ENCODE measurements at regions not wholly inside any gene's neighbourhood (a gene's known extent, or its start where the extent isn't known, plus 50 kb on each side); places are given as distances from the start of the nearest gene placed in this dataset.

DNA sequence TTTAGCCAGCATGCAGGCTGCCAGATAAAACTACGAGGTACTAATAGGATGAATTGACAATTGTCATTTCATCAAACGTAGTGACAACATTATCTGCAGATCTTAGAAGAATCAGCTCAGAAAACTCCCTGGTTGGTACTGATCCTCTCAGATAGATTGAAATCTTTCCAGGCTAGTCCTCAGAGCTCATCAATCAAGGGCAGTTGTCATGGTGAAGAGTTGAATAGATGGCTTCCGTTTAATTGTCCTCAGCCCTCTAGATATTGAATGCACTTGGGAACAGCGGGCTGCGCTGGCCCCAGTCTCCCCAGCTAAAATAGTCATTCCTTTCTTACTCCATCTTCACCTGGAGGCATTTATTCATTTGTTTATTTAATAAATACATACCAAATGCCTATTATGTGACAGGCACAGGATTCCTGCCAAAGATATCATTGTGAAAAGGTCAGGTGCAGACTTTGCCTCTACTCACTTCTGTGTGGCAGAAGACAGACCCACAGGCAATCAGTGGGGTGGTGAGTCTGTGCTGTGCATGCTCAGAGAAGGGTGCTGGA, 1081.6 kb downstream of the TYW1 start:
- Histone ChIP-seq H3F3A (replicated peaks; ENCODE audit: low read depth) (no peaks in the 10 kb centered on the region), H2AFZ (no peak overlapping the region), H4K20me1 (replicated peaks; ENCODE audit: insufficient read depth) (no peaks in the 10 kb centered on the region), H3K79me2 (replicated peaks; ENCODE audit: insufficient read depth) (no peaks in the 10 kb centered on the region), H3K4me2 (no peak overlapping the region), H3K27me3 (ENCODE audit: insufficient read depth) (no peaks in the 10 kb centered on the region), H3K27ac (ENCODE audit: low read depth) (no peak overlapping the region), H3K4me3 (no peak overlapping the region), H3K9me2 (ENCODE audit: insufficient read depth) (no peaks in the 10 kb centered on the region), H3K4me1 (ENCODE audit: insufficient read depth) (no peaks in the 10 kb centered on the region), H3K36me3 (ENCODE audit: insufficient read depth) (no peaks in the 10 kb centered on the region; the same call in 1 of the 2 replicates)
- H3K36me3 Mint-ChIP-seq (ENCODE audit: low read depth), result peaks cover 44% of the 10 kb centered on the region
- DNase-seq (ENCODE audit: low spot score) (no peak), ATAC-seq (no peak)
- H3K27ac Mint-ChIP-seq, result no peak overlapping the region
- peaks cover 97% of the 10 kb centered on the region for H3K9me3 Mint-ChIP-seq
- H3K27me3 Mint-ChIP-seq (ENCODE audit: insufficient read depth, low read depth, poor library complexity), result peaks cover 6% of the 10 kb centered on the region
- no peak overlapping the region for H3K4me3 Mint-ChIP-seq
- no peak for TF ChIP-seq ZNF331 (CRISPR knock-in tag; IDR thresholded peaks at IDR 0.05; ENCODE audit: low read depth)
- no peak for TF ChIP-seq POLR2AphosphoS5 (IDR thresholded peaks at IDR 0.05; ENCODE audit: low read depth)
- TF ChIP-seq, protein P1, sequence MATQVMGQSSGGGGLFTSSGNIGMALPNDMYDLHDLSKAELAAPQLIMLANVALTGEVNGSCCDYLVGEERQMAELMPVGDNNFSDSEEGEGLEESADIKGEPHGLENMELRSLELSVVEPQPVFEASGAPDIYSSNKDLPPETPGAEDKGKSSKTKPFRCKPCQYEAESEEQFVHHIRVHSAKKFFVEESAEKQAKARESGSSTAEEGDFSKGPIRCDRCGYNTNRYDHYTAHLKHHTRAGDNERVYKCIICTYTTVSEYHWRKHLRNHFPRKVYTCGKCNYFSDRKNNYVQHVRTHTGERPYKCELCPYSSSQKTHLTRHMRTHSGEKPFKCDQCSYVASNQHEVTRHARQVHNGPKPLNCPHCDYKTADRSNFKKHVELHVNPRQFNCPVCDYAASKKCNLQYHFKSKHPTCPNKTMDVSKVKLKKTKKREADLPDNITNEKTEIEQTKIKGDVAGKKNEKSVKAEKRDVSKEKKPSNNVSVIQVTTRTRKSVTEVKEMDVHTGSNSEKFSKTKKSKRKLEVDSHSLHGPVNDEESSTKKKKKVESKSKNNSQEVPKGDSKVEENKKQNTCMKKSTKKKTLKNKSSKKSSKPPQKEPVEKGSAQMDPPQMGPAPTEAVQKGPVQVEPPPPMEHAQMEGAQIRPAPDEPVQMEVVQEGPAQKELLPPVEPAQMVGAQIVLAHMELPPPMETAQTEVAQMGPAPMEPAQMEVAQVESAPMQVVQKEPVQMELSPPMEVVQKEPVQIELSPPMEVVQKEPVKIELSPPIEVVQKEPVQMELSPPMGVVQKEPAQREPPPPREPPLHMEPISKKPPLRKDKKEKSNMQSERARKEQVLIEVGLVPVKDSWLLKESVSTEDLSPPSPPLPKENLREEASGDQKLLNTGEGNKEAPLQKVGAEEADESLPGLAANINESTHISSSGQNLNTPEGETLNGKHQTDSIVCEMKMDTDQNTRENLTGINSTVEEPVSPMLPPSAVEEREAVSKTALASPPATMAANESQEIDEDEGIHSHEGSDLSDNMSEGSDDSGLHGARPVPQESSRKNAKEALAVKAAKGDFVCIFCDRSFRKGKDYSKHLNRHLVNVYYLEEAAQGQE (IDR thresholded peaks at IDR 0.05; ENCODE audit: unreplicated experiment), result no peak
- TF ChIP-seq, protein P2, sequence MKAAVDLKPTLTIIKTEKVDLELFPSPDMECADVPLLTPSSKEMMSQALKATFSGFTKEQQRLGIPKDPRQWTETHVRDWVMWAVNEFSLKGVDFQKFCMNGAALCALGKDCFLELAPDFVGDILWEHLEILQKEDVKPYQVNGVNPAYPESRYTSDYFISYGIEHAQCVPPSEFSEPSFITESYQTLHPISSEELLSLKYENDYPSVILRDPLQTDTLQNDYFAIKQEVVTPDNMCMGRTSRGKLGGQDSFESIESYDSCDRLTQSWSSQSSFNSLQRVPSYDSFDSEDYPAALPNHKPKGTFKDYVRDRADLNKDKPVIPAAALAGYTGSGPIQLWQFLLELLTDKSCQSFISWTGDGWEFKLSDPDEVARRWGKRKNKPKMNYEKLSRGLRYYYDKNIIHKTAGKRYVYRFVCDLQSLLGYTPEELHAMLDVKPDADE (IDR thresholded peaks at IDR 0.05), result no peak
- TF ChIP-seq EZH2 (IDR thresholded peaks at IDR 0.05; ENCODE audit: low read depth, unreplicated experiment), result no peak
- TF ChIP-seq JUNB (IDR thresholded peaks at IDR 0.05; ENCODE audit: unreplicated experiment), result no peak
- TF ChIP-seq CREB1 (CRISPR knock-in tag; IDR thresholded peaks at IDR 0.05; ENCODE audit: low read depth), result no peak
- no peak for TF ChIP-seq NANOG (IDR thresholded peaks at IDR 0.05; ENCODE audit: borderline replicate concordance)
- no peak for TF ChIP-seq EZH2phosphoT487 (IDR thresholded peaks at IDR 0.05; ENCODE audit: unreplicated experiment)
- TF ChIP-seq, protein P3, sequence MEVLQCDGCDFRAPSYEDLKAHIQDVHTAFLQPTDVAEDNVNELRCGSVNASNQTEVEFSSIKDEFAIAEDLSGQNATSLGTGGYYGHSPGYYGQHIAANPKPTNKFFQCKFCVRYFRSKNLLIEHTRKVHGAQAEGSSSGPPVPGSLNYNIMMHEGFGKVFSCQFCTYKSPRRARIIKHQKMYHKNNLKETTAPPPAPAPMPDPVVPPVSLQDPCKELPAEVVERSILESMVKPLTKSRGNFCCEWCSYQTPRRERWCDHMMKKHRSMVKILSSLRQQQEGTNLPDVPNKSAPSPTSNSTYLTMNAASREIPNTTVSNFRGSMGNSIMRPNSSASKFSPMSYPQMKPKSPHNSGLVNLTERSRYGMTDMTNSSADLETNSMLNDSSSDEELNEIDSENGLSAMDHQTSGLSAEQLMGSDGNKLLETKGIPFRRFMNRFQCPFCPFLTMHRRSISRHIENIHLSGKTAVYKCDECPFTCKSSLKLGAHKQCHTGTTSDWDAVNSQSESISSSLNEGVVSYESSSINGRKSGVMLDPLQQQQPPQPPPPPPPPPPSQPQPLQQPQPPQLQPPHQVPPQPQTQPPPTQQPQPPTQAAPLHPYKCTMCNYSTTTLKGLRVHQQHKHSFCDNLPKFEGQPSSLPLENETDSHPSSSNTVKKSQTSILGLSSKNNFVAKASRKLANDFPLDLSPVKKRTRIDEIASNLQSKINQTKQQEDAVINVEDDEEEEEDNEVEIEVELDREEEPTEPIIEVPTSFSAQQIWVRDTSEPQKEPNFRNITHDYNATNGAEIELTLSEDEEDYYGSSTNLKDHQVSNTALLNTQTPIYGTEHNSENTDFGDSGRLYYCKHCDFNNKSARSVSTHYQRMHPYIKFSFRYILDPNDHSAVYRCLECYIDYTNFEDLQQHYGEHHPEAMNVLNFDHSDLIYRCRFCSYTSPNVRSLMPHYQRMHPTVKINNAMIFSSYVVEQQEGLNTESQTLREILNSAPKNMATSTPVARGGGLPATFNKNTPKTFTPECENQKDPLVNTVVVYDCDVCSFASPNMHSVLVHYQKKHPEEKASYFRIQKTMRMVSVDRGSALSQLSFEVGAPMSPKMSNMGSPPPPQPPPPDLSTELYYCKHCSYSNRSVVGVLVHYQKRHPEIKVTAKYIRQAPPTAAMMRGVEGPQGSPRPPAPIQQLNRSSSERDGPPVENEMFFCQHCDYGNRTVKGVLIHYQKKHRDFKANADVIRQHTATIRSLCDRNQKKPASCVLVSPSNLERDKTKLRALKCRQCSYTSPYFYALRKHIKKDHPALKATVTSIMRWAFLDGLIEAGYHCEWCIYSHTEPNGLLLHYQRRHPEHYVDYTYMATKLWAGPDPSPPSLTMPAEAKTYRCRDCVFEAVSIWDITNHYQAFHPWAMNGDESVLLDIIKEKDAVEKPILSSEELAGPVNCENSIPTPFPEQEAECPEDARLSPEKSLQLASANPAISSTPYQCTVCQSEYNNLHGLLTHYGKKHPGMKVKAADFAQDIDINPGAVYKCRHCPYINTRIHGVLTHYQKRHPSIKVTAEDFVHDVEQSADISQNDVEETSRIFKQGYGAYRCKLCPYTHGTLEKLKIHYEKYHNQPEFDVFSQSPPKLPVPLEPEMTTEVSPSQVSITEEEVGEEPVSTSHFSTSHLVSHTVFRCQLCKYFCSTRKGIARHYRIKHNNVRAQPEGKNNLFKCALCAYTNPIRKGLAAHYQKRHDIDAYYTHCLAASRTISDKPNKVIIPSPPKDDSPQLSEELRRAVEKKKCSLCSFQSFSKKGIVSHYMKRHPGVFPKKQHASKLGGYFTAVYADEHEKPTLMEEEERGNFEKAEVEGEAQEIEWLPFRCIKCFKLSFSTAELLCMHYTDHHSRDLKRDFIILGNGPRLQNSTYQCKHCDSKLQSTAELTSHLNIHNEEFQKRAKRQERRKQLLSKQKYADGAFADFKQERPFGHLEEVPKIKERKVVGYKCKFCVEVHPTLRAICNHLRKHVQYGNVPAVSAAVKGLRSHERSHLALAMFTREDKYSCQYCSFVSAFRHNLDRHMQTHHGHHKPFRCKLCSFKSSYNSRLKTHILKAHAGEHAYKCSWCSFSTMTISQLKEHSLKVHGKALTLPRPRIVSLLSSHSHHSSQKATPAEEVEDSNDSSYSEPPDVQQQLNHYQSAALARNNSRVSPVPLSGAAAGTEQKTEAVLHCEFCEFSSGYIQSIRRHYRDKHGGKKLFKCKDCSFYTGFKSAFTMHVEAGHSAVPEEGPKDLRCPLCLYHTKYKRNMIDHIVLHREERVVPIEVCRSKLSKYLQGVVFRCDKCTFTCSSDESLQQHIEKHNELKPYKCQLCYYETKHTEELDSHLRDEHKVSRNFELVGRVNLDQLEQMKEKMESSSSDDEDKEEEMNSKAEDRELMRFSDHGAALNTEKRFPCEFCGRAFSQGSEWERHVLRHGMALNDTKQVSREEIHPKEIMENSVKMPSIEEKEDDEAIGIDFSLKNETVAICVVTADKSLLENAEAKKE (CRISPR knock-in tag; IDR thresholded peaks at IDR 0.05), result no peak
- no peak for TF ChIP-seq STAT1 (IDR thresholded peaks at IDR 0.05; ENCODE audit: unreplicated experiment)
- TF ChIP-seq ZNF114 (CRISPR knock-in tag; IDR thresholded peaks at IDR 0.05), result no peak
- TF ChIP-seq, protein P4, sequence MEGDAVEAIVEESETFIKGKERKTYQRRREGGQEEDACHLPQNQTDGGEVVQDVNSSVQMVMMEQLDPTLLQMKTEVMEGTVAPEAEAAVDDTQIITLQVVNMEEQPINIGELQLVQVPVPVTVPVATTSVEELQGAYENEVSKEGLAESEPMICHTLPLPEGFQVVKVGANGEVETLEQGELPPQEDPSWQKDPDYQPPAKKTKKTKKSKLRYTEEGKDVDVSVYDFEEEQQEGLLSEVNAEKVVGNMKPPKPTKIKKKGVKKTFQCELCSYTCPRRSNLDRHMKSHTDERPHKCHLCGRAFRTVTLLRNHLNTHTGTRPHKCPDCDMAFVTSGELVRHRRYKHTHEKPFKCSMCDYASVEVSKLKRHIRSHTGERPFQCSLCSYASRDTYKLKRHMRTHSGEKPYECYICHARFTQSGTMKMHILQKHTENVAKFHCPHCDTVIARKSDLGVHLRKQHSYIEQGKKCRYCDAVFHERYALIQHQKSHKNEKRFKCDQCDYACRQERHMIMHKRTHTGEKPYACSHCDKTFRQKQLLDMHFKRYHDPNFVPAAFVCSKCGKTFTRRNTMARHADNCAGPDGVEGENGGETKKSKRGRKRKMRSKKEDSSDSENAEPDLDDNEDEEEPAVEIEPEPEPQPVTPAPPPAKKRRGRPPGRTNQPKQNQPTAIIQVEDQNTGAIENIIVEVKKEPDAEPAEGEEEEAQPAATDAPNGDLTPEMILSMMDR (conservative IDR thresholded peaks at IDR 0.05; ENCODE audit: low read depth in 2 of 2), result no peak
- H3K4me1 Mint-ChIP-seq, result no peaks in the 10 kb centered on the region
